HG03108 (cell line): ENCODE measurements at regions not wholly inside any gene's neighbourhood (a gene's known extent, or its start where the extent isn't known, plus 50 kb on each side); places are given as distances from the start of the nearest gene placed in this dataset.

ENCODE experiments used
- ATAC-seq: cut with Tn5 transposase; IDR thresholded peaks from one replicate; pipeline ENCODE4 v1.9.1; 2021; ENCODE audit warnings: moderate library complexity; ENCODE audit not compliant: unreplicated experiment

GRCh38 chr7:88358526-88358838 lies 51.8 kb upstream of the STEAP4 start:
- no peak for ATAC-seq

- ATAC-seq = no peak
Observed at GRCh38 chr7:88357781-88358525, 51.3 kb upstream of the STEAP4 start.

- ATAC-seq = no peak
Observed at GRCh38 chr7:88357294-88357693, 50.6 kb upstream of the STEAP4 start.
